B cell (primary cell): ENCODE measurements at regions not wholly inside any gene's neighbourhood (a gene's known extent, or its start where the extent isn't known, plus 50 kb on each side); places are given as distances from the start of the nearest gene placed in this dataset.

Source experiments
- EZH2 ChIP-seq: IDR thresholded peaks from 2 replicates; pipeline ENCODE4 v1.6.1; 2012; ENCODE audit warnings: borderline replicate concordance, low read depth, mild to moderate bottlenecking, moderate library complexity, low read length; ENCODE audit not compliant: insufficient read depth, poor library complexity, severe bottlenecking
- TF ChIP-seq, protein P1 (sequence below): fragments of 200-600 bp; IDR thresholded peaks from one replicate; pipeline ENCODE4 v1.8.0; 2022; ENCODE audit warnings: antibody characterized with exemption, mild to moderate bottlenecking

DNA sequence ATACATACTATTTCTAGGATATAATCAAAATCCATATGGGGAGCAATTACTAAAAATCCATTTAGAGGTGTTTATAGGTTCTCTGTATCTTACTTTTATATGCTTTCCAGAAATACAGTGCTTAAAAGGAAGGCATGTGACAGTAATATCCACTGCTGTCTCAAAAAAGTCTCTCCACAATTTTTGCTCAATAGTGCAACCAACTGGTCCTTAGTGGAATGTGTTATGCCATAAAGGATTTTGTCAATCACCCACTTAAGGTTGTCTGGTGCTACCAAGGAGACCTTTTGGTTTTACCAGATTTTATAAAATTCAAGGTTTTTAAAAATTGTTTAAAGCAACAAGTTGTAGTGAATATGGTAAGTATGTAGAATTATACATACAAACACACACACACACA, 328.5 kb upstream of the DSEL start:
- TF ChIP-seq, protein P1, sequence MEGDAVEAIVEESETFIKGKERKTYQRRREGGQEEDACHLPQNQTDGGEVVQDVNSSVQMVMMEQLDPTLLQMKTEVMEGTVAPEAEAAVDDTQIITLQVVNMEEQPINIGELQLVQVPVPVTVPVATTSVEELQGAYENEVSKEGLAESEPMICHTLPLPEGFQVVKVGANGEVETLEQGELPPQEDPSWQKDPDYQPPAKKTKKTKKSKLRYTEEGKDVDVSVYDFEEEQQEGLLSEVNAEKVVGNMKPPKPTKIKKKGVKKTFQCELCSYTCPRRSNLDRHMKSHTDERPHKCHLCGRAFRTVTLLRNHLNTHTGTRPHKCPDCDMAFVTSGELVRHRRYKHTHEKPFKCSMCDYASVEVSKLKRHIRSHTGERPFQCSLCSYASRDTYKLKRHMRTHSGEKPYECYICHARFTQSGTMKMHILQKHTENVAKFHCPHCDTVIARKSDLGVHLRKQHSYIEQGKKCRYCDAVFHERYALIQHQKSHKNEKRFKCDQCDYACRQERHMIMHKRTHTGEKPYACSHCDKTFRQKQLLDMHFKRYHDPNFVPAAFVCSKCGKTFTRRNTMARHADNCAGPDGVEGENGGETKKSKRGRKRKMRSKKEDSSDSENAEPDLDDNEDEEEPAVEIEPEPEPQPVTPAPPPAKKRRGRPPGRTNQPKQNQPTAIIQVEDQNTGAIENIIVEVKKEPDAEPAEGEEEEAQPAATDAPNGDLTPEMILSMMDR: no peak
- TF ChIP-seq EZH2: no peak
